Right cardiac atrium (tissue), 5 donors: ENCODE measurements at regions not wholly inside any gene's neighbourhood (a gene's known extent, or its start where the extent isn't known, plus 50 kb on each side); places are given as distances from the start of the nearest gene placed in this dataset.

Source experiments
- ATAC-seq, 2 donors: fragments of 200-7000 bp; cut with Tn5 transposase; one replicate each; pipeline versions ENCODE4 v1.8.0 to v1.9.1; 2020; ENCODE audit warnings: moderate library complexity in 2 of 2, mild to moderate bottlenecking in 1 of 2
- DNase-seq, 3 donors: peaks; one replicate each; pipeline ENCODE4 v3.0.0-alpha.2; 2020
- H3K27ac ChIP-seq: one replicate; pipeline ENCODE4 v1.5.1; 2013; ENCODE audit warnings: mild to moderate bottlenecking, low read length, control low read depth, moderate library complexity
- H3K27me3 ChIP-seq: one replicate; pipeline ENCODE4 v1.6.1; 2013; ENCODE audit not compliant: control insufficient read depth, insufficient read depth
- H3K4me1 ChIP-seq: one replicate; pipeline ENCODE4 v1.6.1; 2013; ENCODE audit warnings: low read length; ENCODE audit not compliant: control insufficient read depth, insufficient read depth
- H3K4me3 ChIP-seq: one replicate; pipeline ENCODE4 v1.5.1; 2013; ENCODE audit warnings: low read length, control low read depth
- H3K9me3 ChIP-seq: one replicate; pipeline ENCODE4 v1.6.1; 2013; ENCODE audit warnings: low read length; ENCODE audit not compliant: control insufficient read depth
- WGBS: extraction: QIAGEN DNeasy Blood & Tissue Kit; methylation state at CpG from one replicate; pipeline ENCODE4 v1.1.7; 2013; 5-methylcytosine and 5-hydroxymethylcytosine counted together
- intact Hi-C, 4 donors: fragments of 100-400 bp; cut with DNase I; formaldehyde crosslinking; loops; one replicate each; pipeline versions ENCODE4 v1.11.0 to v1.14.0; 2022 to 2023
- donor health status: healthy with polysubstance abuse.
- donor health status: DM: no; HTN: yes; CAD: no.
- donor health status: DM: no; HTN: no; CAD: no.
- donor health status: DM: no; HTN: yes; CAD: no; lungs with severe emphysema.
- donor health status: DM: yes; HTN: yes; CAD: no.

GRCh38 chr12:41935911-41936310, 208.8 kb downstream of the GXYLT1 start:
- no peak overlapping the region for H3K4me3 ChIP-seq
- H3K27me3 ChIP-seq = no peaks in the 10 kb centered on the region
- WGBS = 76% methylated on average over 3 of the region's 3 CpGs
- DNase-seq (no peak), ATAC-seq (no peak)
- H3K4me1 ChIP-seq = no peaks in the 10 kb centered on the region
- no peak overlapping the region for H3K27ac ChIP-seq
- intact Hi-C loops = no loop called here
- no peaks in the 10 kb centered on the region for H3K9me3 ChIP-seq

- Histone ChIP-seq H3K27ac (peak overlapping the region; percentile 53), H3K9me3 (no peaks in the 10 kb centered on the region), H3K4me3 (peak overlapping the region; percentile 42), H3K27me3 (no peaks in the 10 kb centered on the region), H3K4me1 (no peaks in the 10 kb centered on the region)
- DNase-seq (peak; percentile 83 to 96 (median 95)), ATAC-seq (peak; percentile 97 to 98)
- intact Hi-C loops = no loop called here
- WGBS = 1% methylated on average over 35 of the region's 35 CpGs
These were observed 212.1 kb downstream of the GXYLT1 start for GRCh38 chr12:41932470-41932991.

GRCh38 chr12:41930866-41931437, 213.7 kb downstream of the GXYLT1 start:
- intact Hi-C loops = no loop called here
- Histone ChIP-seq H3K4me1 (no peaks in the 10 kb centered on the region), H3K27ac (no peak overlapping the region), H3K4me3 (peak overlapping the region; percentile 70), H3K27me3 (no peaks in the 10 kb centered on the region), H3K9me3 (no peaks in the 10 kb centered on the region)
- ATAC-seq = no peak
- 30% methylated on average over 7 of the region's 7 CpGs for WGBS
- DNase-seq = no peak

- intact Hi-C loops = no loop called here
- H3K27me3 ChIP-seq = no peaks in the 10 kb centered on the region
- no peak for ATAC-seq
- peak in 1 of 3 donors; percentile 30 for DNase-seq
- WGBS = 84% methylated on average over 2 of the region's 2 CpGs
- H3K27ac ChIP-seq = no peak overlapping the region
- H3K4me3 ChIP-seq = no peak overlapping the region
- H3K9me3 ChIP-seq = no peaks in the 10 kb centered on the region
- no peaks in the 10 kb centered on the region for H3K4me1 ChIP-seq
These were observed 220.6 kb downstream of the GXYLT1 start for GRCh38 chr12:41924111-41924510.

GRCh38 chr12:41923351-41923750, 221.3 kb downstream of the GXYLT1 start:
- Histone ChIP-seq H3K9me3 (no peaks in the 10 kb centered on the region), H3K4me3 (no peak overlapping the region), H3K27ac (no peak overlapping the region), H3K4me1 (no peaks in the 10 kb centered on the region), H3K27me3 (no peaks in the 10 kb centered on the region)
- intact Hi-C loops = no loop called here
- no peak for DNase-seq
- no peak for ATAC-seq
- 95% methylated on average over 2 of the region's 2 CpGs for WGBS

GRCh38 chr12:41920355-41920754, 224.3 kb downstream of the GXYLT1 start:
- ATAC-seq (no peak), DNase-seq (no peak)
- 59% methylated on average over 1 of the region's 1 CpG for WGBS
- Histone ChIP-seq H3K4me3 (peak overlapping the region; percentile 31), H3K9me3 (no peaks in the 10 kb centered on the region), H3K4me1 (no peaks in the 10 kb centered on the region), H3K27ac (no peak overlapping the region), H3K27me3 (no peaks in the 10 kb centered on the region)
- intact Hi-C loops = no loop called here

GRCh38 chr12:41919526-41920261, 225.0 kb downstream of the GXYLT1 start:
- ATAC-seq (peak; percentile 47 to 57), DNase-seq (no peak)
- no peaks in the 10 kb centered on the region for H3K4me1 ChIP-seq
- no peaks in the 10 kb centered on the region for H3K9me3 ChIP-seq
- H3K4me3 ChIP-seq = peak overlapping the region; percentile 31
- intact Hi-C loops = no loop called here
- no peaks in the 10 kb centered on the region for H3K27me3 ChIP-seq
- WGBS = 30% methylated on average over 9 of the region's 9 CpGs
- no peak overlapping the region for H3K27ac ChIP-seq

GRCh38 chr12:41919048-41919447, 225.6 kb downstream of the GXYLT1 start:
- H3K27ac ChIP-seq = no peak overlapping the region
- H3K27me3 ChIP-seq = no peaks in the 10 kb centered on the region
- H3K4me3 ChIP-seq = peak overlapping the region; percentile 3
- intact Hi-C loops = no loop called here
- ATAC-seq = no peak
- DNase-seq = no peak
- no peaks in the 10 kb centered on the region for H3K9me3 ChIP-seq
- 84% methylated on average over 1 of the region's 1 CpG for WGBS
- H3K4me1 ChIP-seq = no peaks in the 10 kb centered on the region

GRCh38 chr12:41917938-41918341, 226.7 kb downstream of the GXYLT1 start:
- Histone ChIP-seq H3K4me1 (no peaks in the 10 kb centered on the region), H3K9me3 (no peaks in the 10 kb centered on the region), H3K4me3 (peak overlapping the region; percentile 27), H3K27me3 (no peaks in the 10 kb centered on the region), H3K27ac (peak overlapping the region; percentile 80)
- intact Hi-C loops = no loop called here
- ATAC-seq (peak; percentile 87 to 91), DNase-seq (peak in 1 of 3 donors; percentile 52)
- WGBS = 11% methylated on average over 5 of the region's 5 CpGs

- H3K27me3 ChIP-seq = no peaks in the 10 kb centered on the region
- DNase-seq (no peak), ATAC-seq (no peak)
- intact Hi-C loops = no loop called here
- H3K27ac ChIP-seq = no peak overlapping the region
- H3K4me3 ChIP-seq = no peak overlapping the region
- H3K4me1 ChIP-seq = no peaks in the 10 kb centered on the region
- H3K9me3 ChIP-seq = no peaks in the 10 kb centered on the region
These were observed 227.5 kb downstream of the GXYLT1 start for GRCh38 chr12:41917181-41917580.

- no peak overlapping the region for H3K27ac ChIP-seq
- 80% methylated on average over 6 of the region's 6 CpGs for WGBS
- ATAC-seq (no peak), DNase-seq (peak in 1 of 3 donors; percentile 33)
- H3K9me3 ChIP-seq = no peaks in the 10 kb centered on the region
- no peaks in the 10 kb centered on the region for H3K4me1 ChIP-seq
- intact Hi-C loops = no loop called here
- no peak overlapping the region for H3K4me3 ChIP-seq
- H3K27me3 ChIP-seq = no peaks in the 10 kb centered on the region
These were observed 233.9 kb downstream of the GXYLT1 start for GRCh38 chr12:41910578-41911320.
